ENCODE measurements at regions not wholly inside any gene's neighbourhood (a gene's known extent, or its start where the extent isn't known, plus 50 kb on each side); places are given as distances from the start of the nearest gene placed in this dataset.

DNA sequence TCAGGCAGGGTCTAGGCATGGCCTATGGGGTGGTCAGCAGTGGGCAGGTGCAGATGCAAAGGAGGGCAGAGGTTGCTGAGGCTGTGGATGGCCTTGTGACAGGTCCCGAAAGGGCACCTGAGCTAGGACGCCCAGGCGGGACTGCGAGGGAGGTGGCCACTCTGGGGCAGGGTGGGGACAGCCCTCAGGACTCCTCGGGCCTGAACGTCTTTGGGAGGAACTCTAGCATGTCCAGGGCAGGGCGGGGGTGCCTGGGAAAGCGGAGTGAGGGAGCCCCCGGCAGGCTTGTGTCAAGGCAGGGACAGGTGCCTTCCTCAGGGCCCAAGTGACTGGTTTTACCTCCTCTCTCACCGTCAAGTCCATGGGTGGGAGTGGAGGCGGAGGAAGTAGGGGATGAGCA is 125.4 kb upstream of the WNT4 start:
- no peak for DNase-seq

DNA sequence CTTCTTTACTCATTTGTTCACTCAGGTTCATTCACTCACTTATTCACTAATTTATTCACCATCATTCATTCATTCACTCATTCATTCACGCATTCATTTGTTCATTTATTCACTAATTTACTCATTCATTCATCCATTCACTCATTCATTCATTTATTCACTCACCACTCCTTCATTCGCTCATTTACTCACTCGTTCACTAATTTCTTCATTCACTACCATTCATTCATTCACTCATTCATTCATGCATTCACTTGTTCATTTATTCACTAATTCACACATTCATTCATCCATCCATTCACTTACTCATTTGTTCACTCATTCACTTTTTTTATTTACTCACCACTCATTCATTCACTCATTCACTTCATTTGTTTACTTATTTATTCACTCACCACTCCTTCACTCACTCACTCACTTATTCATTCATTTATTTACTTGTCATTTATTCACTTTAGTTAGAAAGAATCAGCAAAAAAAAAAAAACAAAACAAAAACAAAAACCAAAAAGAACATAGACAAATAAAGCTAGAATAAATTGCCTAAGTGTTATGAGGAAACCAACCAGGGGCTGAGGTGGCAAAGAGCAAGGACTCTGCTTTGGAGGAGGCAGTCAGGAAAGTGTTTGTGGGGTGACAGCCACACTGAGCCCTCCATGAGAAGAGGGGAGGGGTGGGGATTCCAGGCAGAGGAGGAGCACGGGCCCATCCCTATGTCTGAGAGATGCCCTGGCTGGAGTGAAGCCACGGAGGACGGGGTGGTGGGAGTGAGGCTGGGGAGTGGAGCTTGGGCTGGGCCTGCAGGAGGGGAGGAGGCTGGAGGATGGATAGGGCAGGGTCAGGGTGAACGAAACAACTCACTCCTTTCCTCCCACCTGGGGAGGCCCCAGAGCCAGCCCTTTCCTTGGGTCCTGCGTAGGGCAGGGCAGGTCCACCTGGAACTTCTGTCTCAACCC is 129.2 kb upstream of the WNT4 start:
- DNase-seq, result no peak

DNA sequence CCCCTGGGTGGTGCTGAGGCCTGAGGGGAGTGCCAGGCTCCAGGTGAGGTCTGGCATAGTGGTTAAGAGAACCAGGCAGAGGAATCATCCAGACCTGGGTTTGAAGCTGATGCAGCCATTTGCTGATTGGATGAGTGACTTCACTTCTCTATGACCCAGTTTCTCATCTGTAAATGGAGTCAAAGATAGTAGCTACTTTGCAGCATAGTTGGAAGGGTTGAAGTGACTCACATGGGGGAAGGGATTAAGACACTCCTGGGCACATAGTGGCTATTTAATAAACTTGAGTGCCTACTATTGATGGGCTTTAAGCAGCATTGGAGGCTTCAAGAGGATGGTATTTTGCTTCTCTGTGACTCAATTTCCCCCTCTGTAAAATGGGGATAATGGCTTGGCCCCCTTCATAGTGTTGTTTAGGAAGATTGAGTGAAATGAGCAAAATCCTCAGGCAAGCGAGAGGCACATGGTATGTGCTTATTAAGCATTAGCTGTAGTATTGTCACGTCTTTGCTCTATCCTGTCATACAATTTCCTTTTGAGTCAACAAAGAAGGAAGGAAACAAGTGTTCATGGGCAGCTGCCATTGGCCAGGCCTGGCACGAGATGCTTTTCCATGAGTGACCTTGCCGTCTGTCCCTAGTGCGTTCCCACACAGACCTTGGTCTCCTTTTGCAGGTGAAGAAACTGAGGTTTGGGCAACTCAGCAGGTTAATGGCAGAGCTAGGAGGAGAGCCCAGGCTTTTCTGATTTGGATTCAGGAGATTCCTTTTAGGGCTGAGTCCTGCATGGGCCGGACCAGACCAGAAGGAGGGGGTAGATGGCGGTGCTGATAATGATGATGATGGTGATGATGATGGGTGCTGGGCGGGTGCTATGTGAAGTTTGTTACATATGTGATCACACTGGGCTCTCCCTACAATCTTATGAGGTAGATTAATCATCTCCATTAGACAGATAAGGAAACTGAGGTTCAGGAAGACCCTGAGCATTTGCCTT is 131.1 kb upstream of the WNT4 start:
- DNase-seq, result no peak

DNA sequence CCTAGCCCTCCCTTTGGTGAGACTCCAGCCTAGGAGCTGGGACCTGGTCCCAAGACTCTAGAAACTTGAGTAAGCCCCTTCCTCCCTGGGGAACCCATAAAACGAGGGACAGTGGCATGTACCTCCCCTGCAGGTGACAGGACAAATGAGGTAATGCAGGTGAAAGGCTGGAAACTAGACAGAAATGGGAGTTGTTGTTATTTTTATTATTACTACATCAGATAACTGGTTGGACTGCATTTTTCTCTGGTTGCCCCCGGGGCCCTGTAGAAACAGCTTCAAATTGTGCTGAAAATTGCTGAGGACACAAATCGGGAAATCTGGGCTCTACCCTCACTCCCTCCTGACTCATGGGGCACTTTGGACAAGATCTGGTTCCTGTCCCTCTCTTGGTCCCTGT is 132.3 kb upstream of the WNT4 start:
- DNase-seq, result no peak

DNA sequence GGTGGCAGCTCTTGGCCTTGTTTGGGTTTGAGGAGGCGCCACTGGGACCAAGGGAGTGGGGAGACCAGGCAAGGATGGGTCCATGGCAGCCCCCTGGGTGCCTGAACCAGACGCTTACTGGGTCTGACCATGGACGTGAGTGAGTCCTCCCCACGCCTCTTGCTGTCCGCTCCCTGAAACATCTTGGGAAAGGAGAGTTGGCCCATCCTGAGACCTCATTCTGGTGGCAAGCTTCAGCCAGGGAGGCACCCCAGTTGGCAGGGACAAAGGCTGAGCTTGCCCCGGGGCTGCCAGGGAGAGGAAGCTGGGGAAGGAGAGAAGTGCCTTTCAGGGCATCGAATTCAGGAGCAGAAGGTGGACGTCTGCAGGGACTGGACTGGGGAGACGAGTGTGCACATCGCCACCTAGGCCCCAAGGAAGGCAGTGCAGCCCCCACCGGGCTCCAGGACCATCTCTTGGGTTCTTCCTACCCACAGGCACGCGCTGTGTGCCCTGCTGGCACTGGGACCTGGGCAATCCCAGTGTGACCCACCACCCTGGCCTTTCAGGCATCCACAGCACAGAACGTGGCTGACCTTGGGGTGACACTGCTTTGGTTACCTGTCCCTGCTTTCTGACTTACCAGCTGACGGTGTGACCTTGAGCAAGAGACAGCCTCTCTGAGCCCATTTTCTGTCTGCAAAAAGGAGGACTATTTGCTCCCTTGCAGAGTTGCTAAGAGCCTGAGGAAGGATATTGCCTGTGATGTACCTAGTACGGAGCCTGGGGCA is 132.9 kb upstream of the WNT4 start:
- DNase-seq, result no peak

DNA sequence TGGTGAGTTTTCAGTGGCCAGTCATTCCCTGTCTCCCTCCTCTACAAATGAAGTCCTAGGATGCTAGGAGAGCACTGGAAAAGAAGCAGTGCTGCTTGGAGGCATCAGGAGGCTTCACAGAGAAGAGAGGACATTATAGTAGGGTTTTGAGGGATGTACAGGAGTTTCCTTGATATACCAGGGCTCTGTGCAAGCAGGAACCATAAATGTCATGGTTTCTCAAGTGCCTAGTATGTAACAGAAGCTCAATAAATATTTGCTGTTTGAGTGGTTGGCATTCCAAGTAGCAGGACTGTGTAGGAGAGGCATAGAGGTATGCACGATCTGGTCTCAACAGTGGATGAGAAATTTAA is 133.5 kb upstream of the WNT4 start:
- no peak for DNase-seq

DNA sequence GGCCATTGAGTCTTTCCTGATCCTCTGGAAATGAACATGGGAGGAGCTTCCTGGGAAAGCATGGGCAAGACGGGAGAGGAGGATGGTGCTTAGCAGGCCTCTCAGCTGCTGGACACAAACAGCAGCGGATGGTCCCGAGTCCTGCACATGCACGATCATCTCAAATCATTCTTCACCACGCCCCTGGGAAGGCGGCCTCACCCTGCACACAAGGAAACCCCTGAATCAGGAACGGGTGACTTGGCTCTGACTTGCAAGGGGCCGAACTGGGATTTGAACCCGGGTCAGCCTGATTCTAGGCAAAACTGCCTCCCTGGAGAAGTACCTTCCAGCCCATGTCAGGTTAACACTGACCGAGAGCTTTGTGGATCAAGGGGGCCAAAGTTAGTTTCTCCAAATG is 134.8 kb upstream of the WNT4 start:
- no peak for DNase-seq

DNA sequence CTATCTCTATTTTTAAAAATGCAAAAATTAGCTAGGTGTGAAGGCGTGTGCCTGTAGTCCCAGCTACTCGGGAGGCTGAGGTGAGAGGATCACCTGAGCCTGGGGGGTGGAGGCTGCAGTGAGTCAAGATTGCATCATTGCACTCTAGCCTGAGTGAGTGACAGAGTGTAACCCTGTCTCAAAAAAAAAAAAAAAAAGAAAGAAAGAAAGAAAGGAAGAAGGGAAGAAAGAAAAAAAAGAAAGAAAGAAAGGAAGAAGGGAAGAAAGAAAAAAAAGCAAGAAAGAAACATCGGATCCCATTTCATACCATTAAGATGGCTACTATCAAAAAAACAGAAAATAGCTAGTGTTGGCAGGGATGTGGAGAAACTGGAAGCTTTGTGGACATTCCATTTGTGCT is 136.8 kb upstream of the WNT4 start:
- DNase-seq, result no peak

DNA sequence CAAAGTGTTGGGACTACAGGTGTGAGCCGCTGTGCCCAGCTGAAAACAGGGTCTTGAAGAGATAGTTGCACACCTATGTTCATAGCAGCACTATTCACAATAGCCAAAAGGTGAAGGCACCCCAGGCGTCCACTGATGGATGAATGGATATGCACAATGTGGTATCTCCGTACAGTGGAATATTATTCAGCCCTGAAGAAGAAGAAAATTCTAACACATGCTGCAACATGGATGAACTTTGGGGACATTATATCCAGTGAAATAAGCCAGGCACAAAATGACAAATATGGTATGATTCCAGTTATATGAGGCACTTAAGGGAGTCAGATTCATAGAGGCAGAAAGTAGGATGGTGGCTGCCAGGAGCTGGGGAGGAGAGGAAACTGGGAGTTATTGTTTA is 137.6 kb upstream of the WNT4 start:
- no peak for DNase-seq

DNA sequence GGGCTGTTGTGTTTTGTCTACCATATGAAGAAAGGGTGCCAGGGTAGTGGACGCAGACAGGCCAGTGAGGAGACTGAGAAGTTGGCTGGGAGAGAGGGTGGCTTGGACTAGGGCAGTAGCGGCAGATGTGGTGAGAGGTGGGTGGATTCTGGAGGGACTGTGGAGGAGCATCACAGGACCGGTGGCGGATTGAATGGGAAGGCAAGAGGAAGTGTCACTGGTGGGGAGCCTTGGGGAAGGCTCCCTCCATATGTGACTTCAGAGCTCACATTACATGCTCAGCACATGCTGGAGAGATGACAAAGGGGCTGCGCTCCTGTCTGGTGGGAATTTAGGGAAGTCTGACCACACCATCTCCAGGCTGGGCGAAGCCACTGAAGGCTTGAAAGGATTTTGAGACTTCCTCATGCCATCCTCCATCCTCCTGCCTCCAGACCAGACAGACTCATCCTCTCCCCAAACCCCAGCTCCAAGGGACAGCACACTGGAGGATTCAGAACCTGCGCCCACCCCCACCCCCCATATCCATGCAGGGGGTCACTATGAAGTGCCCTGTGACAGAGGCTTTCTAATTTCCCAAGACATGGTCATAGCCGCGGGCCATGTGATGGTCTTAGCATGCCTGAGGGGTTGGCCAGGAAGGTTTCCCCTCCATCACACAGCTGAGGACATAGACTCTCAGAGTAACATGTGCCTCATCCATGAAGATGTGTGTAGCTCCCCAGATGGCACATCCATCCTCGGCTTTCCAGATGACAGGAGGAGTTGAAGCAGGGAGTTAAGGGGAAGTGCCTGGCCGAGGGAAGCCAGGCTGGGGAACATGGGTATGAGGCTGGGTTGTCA is 138.8 kb upstream of the WNT4 start:
- DNase-seq, result no peak

DNA sequence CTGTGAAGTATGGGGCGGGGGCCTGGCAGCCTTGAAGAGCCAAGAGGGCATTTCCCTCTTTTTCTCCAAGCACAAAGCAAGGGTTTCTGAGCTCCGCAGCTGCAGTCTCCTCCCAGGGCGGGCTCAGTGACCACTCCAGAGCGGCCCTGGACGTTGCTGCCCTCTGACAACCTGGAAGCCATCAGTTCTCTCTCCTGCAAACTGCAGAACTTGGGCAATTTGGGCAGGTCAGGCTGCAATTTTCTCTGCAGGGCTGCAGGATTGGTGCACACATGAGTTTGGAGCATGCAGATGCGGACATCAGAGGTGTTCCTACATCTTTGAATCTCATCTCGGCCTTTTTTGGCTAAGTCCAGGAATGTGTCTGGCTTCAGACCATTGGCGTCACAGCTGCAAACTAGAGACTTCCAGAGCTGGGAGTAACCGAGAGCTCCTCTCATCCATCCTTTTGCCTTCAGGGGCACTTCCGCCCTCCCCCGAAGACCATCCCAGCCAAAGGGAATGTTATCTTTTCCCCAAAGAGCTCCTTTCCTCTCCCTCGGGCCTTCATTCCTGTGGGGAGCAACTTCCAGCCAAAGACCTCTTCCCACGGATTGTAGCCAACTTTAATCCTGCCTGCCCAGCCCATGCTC is 139.6 kb upstream of the WNT4 start:
- no peak for DNase-seq

DNA sequence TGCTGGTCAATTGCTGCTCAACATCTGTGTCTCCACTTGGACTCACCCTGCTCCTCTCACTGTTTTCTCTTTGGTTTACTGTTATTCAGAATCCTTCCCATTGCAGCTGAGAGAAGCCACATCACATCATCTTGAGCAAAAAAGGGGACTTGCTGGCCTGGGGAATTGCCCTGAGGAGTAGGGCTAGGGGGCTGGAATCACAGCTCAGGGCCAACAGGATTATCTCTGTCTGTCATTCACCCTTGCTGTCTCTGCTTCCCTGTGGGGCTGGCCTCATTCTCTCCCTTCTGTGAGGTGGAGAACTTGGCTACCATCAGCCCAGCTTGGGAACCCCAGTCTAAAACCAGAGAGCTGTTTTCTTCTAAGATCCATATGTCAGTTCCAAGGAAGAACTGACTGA is 140.7 kb upstream of the WNT4 start:
- no peak for DNase-seq

DNA sequence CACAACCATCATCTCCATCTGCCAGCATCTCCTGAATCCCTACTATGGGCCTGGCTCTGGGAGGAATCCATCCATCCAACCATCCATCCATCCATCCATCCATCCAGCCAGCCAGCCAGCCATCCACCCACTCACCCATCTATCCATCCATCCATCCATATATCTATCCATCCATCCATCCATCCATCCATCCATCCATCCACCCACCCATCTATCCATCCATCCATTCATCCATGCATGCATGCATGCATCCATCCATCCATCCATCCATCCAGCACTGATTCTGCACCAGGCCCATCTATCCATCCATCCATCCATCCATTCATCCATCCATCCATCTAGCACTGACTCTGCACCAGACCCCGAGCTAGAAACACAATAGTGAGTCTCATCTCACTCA is 141.3 kb upstream of the WNT4 start:
- no peak for DNase-seq

DNA sequence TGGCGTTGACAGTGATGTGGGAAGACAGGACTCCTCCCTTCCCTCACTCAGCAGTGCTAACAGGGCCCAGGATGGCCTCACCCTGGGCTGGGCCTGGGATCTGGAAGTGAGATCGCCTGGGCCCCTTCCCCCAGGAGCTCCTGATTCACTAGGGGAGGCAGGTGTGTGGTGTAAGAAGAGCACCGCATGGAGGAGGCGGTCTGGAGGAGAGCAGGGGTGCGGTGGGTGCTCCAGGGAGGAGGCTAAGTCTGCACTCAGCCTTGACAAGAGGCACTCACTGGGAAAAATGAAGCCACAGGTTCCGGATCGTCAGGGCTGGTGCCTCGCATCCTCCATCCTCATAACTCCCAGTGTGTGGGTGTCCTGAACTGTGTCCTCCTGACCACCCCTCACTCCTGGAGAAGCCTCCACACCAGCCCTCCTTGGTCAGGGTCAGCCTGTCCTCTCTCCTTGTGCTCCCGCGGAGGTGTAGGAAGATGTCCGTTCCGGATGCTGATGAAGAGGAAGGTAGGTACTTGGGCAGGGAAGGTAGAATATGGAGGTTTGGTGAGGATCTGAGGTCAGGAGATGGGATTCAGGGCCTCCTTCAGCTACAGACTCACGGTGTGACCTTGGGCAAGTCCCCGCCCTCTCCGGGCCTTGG is 142.1 kb upstream of the WNT4 start:
- no peak for DNase-seq

DNA sequence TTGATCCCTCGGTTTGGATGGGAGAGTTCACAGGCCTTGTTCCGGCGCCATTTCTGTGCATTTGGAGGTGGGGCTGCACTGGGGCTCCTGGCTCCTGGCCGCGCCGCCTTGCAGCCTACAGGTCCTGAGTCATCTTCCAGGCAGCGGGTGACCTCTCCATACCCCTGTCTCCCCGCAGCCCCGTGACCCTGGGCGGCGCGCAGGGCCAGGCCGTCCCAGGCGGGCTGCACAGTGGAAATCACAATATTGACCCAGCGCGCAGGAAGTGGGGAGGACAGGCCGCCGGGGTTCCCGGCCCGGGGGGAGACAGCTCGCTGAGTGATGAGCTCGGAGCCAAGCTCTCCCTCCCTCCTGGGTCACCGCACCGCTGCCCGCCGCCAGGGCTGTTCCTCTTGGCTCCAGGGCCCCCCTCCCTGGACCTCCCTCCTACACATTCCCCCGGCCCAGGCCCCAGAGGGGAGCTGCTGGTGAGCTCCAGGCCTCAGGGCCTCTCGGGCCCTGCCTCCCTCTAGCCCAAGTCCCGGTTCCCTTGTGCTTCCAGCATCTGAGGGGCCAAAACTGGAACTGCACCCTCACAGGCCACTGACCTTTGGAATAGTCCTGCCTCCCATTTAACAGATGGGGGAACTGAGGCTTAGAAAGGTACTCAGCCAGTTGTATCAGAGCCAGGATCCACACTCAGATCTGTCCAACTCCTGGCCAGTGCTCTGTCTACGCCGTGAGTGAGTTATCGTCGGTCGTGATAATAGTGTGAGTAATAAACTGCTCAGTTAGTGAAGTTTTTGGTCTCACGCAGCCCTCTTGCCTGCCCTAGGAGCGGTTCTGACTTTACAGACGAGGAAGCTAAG is 142.9 kb upstream of the WNT4 start:
- DNase-seq, result no peak

DNA sequence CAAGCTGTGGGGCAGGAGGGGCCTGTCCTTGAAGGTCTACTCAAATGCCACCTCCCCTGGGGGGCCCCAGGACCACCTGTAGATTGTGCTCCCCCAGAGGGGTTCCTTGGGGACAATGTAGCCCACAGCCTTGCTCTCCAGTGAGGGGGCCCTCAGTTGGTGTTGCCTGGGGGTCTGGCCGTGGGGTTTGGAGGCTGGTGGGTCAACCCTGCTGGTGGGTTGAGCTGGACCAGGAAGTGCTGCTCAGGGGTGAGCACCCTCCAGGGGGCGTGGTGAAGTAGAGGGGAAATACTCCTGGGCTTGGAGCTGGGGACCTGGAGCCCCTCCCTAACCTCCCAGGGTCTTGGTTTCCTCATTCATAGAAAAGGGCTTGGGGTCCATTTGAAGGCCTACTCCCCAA is 143.6 kb upstream of the WNT4 start:
- no peak for DNase-seq

DNA sequence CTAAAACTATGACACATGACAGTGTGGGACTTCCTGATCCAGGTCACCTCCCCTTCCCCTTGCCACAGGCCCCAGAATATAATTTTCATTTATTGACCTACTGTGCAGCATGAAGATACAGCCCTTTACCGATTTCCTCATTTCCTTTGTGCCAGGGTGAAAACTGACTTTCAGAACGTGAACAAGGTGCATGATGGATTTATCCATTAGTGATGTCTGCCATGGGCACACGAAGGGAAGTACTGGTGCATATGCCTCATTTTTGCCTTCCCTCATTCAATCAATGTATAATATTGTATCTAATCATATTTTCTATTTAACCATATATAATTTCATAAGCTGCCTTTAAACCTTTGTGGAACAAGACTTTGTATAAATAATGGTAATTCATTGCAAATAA is 144.4 kb upstream of the WNT4 start:
- DNase-seq, result no peak

DNA sequence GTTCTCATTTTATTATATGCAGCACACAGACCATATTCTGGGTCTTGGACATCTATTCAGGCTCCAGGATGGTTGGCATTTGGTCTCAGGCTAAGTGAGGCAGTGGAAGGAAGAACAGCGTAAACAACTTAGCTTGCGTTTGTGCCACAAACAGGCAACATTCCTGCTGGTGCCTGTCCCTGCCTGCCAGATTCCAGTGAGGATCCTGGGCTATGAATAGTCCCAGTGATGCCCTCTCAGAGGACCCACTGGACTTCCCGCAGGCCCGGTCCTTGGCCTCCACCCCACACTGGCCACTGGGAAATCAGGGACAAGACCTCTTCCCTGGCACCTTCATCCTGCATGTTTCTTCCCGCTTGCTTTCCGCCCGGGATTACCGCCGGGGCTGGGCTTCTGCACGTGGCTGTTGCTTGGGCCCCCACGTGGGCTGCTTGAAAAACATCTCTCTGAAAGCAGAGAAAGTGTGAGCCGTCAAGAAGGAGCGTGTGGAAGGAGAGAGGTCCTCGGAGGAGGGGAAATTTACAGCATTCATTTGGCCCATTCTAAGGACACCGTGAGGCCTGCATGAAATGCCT is 145.1 kb upstream of the WNT4 start:
- no peak for DNase-seq

DNA sequence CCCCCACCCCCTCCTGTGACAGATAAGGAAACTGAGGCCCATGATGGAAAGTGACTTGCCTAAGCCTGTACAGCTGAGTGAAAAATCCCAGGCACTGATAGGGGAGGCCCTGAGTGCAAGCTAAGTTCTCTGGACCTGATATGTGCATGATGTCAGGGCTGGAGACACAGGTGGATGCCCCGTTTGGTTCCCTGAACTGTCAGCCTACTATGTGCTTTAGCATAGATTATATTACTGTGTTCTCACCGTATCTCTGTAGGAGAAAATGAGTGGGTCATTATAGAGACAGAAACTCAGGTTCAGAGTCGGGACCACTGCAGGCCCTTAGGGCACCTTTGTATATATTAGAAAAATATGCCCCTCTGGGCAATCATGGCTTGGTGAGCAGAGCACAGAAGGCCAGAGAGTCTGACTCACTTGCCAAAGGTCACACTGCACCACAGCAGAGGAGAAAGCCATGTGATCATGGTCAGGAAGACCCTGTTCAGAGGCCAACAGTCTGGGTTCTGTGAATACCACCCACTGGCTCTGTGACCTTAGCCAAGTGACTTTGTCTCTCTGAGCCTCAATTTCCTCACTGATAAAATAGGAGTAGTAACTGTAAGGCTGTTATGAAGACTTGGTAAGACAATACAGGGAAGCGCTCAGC is 145.8 kb upstream of the WNT4 start:
- no peak for DNase-seq

All from T1000 (cell line).